Esophagus (tissue), 2 donors: ENCODE measurements at regions not wholly inside any gene's neighbourhood (a gene's known extent, or its start where the extent isn't known, plus 50 kb on each side); places are given as distances from the start of the nearest gene placed in this dataset.
"Not testable (repeated sequence)": the region's sequence is repeated elsewhere in the genome, so short reads cannot be mapped to it uniquely, and the experiment has no call there.

Experiments
- H3K27ac ChIP-seq, 2 donors: one replicate each; pipeline ENCODE4 v1.5.1; 2013; ENCODE audit warnings: low read depth in 2 of 2, mild to moderate bottlenecking in 2 of 2, inconsistent platforms in 1 of 2, low read length in 1 of 2, moderate library complexity in 1 of 2
- H3K27me3 ChIP-seq, 2 donors: one replicate each; pipeline ENCODE4 v1.6.1; 2013; ENCODE audit warnings: low read length in 2 of 2, control low read depth in 1 of 2, mild to moderate bottlenecking in 1 of 2; ENCODE audit not compliant: insufficient read depth in 2 of 2, control insufficient read depth in 1 of 2
- H3K36me3 ChIP-seq, 2 donors: one replicate each; pipeline ENCODE4 v1.6.1; 2013; ENCODE audit warnings: low read length in 1 of 2; ENCODE audit not compliant: control insufficient read depth in 2 of 2, insufficient read depth in 2 of 2
- H3K4me1 ChIP-seq, 2 donors: one replicate each; pipeline ENCODE4 v1.6.1; 2013; ENCODE audit warnings: low read length in 1 of 2; ENCODE audit not compliant: control insufficient read depth in 2 of 2, insufficient read depth in 2 of 2
- H3K4me3 ChIP-seq, 2 donors: one replicate each; pipeline ENCODE4 v1.5.1; 2013; ENCODE audit warnings: low read length in 2 of 2, mild to moderate bottlenecking in 2 of 2, low read depth in 1 of 2, moderate library complexity in 1 of 2
- H3K9me3 ChIP-seq, 2 donors: one replicate each; pipeline ENCODE4 v1.6.1; 2013; ENCODE audit warnings: mild to moderate bottlenecking in 2 of 2, low read depth in 1 of 2, low read length in 1 of 2, moderate library complexity in 1 of 2; ENCODE audit not compliant: control insufficient read depth in 2 of 2, insufficient read depth in 1 of 2
- WGBS, 2 donors: extraction: QIAGEN DNeasy Blood & Tissue Kit; methylation state at CpG; one replicate each; pipeline ENCODE4 v1.1.7; 2013; 5-methylcytosine and 5-hydroxymethylcytosine counted together
- donor health status: healthy with polysubstance abuse.
- donor health status: Bipolar disorder and iron deficiency.

- WGBS, 2 donors, result 85 to 86% methylated on average over 1 of the region's 1 CpG
- Histone ChIP-seq H3K9me3 (no peaks in the 10 kb centered on the region), H3K4me3 (no peak overlapping the region), H3K27me3 (no peaks in the 10 kb centered on the region), H3K27ac (no peak overlapping the region), H3K36me3 (no peaks in the 10 kb centered on the region), H3K4me1 (no peaks in the 10 kb centered on the region)
Measured at GRCh38 chr2:52035391-52035790, 1003.5 kb upstream of the NRXN1 start.

- no peaks in the 10 kb centered on the region for H3K27me3 ChIP-seq
- 44 to 51% methylated on average over 2 of the region's 2 CpGs for WGBS, 2 donors
- H3K4me3 ChIP-seq, result no peak overlapping the region
- no peak overlapping the region for H3K27ac ChIP-seq
- no peaks in the 10 kb centered on the region for H3K9me3 ChIP-seq
- H3K4me1 ChIP-seq, result no peaks in the 10 kb centered on the region
- no peaks in the 10 kb centered on the region for H3K36me3 ChIP-seq
Measured at GRCh38 chr2:52034706-52035105, 1002.8 kb upstream of the NRXN1 start.

- 82 to 85% methylated on average over 3 of the region's 3 CpGs for WGBS, 2 donors
- Histone ChIP-seq H3K27me3 (no peaks in the 10 kb centered on the region), H3K4me3 (no peak overlapping the region), H3K36me3 (no peaks in the 10 kb centered on the region), H3K27ac (no peak overlapping the region), H3K9me3 (peaks cover 3 to 5% of the 10 kb centered on the region in 2 donors), H3K4me1 (no peaks in the 10 kb centered on the region)
Measured at GRCh38 chr2:52022006-52022405, 990.1 kb upstream of the NRXN1 start.

GRCh38 chr2:52017646-52018235 lies 985.8 kb upstream of the NRXN1 start:
- Histone ChIP-seq H3K4me3 (no peak overlapping the region), H3K4me1 (no peaks in the 10 kb centered on the region), H3K27me3 (no peaks in the 10 kb centered on the region), H3K9me3 (peaks cover 3 to 5% of the 10 kb centered on the region in 2 donors), H3K36me3 (no peaks in the 10 kb centered on the region), H3K27ac (no peak overlapping the region)
- WGBS, 2 donors, result 81 to 84% methylated on average over 6 to 7 of the region's 7 CpGs

GRCh38 chr2:52006821-52007366 lies 975.0 kb upstream of the NRXN1 start:
- not testable (repeated sequence) for H3K36me3 ChIP-seq, H3K27me3 ChIP-seq, H3K4me3 ChIP-seq, H3K4me1 ChIP-seq, H3K27ac ChIP-seq, H3K9me3 ChIP-seq
- WGBS, 2 donors, result 93 to 97% methylated on average over 31 to 32 of the region's 32 CpGs

- no peaks in the 10 kb centered on the region for H3K27me3 ChIP-seq
- no peaks in the 10 kb centered on the region for H3K36me3 ChIP-seq
- peaks cover 0 to 3% of the 10 kb centered on the region in 2 donors for H3K9me3 ChIP-seq
- no peak overlapping the region for H3K27ac ChIP-seq
- WGBS, 2 donors, result 64 to 79% methylated on average over 2 of the region's 2 CpGs
- no peaks in the 10 kb centered on the region for H3K4me1 ChIP-seq
- H3K4me3 ChIP-seq, result no peak overlapping the region
Measured at GRCh38 chr2:52000151-52000855, 968.4 kb upstream of the NRXN1 start.

- H3K4me3 ChIP-seq, result no peak overlapping the region
- H3K4me1 ChIP-seq, result no peaks in the 10 kb centered on the region
- peaks cover 0 to 3% of the 10 kb centered on the region in 2 donors for H3K9me3 ChIP-seq
- 93 to 94% methylated on average over 3 of the region's 3 CpGs for WGBS, 2 donors
- H3K36me3 ChIP-seq, result no peaks in the 10 kb centered on the region
- no peak overlapping the region for H3K27ac ChIP-seq
- no peaks in the 10 kb centered on the region for H3K27me3 ChIP-seq
Measured at GRCh38 chr2:51998890-51999289, 967.0 kb upstream of the NRXN1 start.

- 93 to 94% methylated on average over 2 of the region's 2 CpGs for WGBS, 2 donors
Measured at GRCh38 chr2:51997571-51997970, 965.6 kb upstream of the NRXN1 start.

GRCh38 chr2:51995293-51995692 lies 963.4 kb upstream of the NRXN1 start:
- Histone ChIP-seq H3K36me3 (no peaks in the 10 kb centered on the region), H3K27ac (no peak overlapping the region), H3K4me3 (no peak overlapping the region), H3K4me1 (no peaks in the 10 kb centered on the region), H3K9me3 (peaks cover 0 to 3% of the 10 kb centered on the region in 2 donors), H3K27me3 (no peaks in the 10 kb centered on the region)
- WGBS, 2 donors, result 73 to 82% methylated on average over 1 of the region's 1 CpG

More at GRCh38 chr2:51997571-51997970, 965.6 kb upstream of the NRXN1 start:
- Histone ChIP-seq H3K9me3 (peaks cover 0 to 3% of the 10 kb centered on the region in 2 donors), H3K27me3 (no peaks in the 10 kb centered on the region), H3K27ac (no peak overlapping the region), H3K4me1 (no peaks in the 10 kb centered on the region), H3K4me3 (no peak overlapping the region), H3K36me3 (no peaks in the 10 kb centered on the region)
